ENCODE measurements at regions not wholly inside any gene's neighbourhood (a gene's known extent, or its start where the extent isn't known, plus 50 kb on each side); places are given as distances from the start of the nearest gene placed in this dataset.
"Not testable (repeated sequence)": the region's sequence is repeated elsewhere in the genome, so short reads cannot be mapped to it uniquely, and the experiment has no call there.

GRCh38 chr15:79161837-79162508, 71.4 kb upstream of the RASGRF1 start:
- no peak overlapping the region for H3K27ac ChIP-seq
- no peak for DNase-seq (ENCODE audit: low read depth, low spot score)

GRCh38 chr15:79160211-79160610, 69.6 kb upstream of the RASGRF1 start:
- no peak for DNase-seq (ENCODE audit: low read depth, low spot score)
- no peak overlapping the region for H3K27ac ChIP-seq

- no peak overlapping the region for H3K27ac ChIP-seq
- DNase-seq (ENCODE audit: low read depth, low spot score): no peak
Observed at GRCh38 chr15:79157631-79158592, 67.3 kb upstream of the RASGRF1 start.

- no peak overlapping the region for H3K27ac ChIP-seq
- no peak for DNase-seq (ENCODE audit: low read depth, low spot score)
Observed at GRCh38 chr15:79156704-79157375, 66.3 kb upstream of the RASGRF1 start.

GRCh38 chr15:79154483-79155135, 64.0 kb upstream of the RASGRF1 start:
- no peak overlapping the region for H3K27ac ChIP-seq
- no peak for DNase-seq (ENCODE audit: low read depth, low spot score)

- not testable (repeated sequence) for DNase-seq (ENCODE audit: low read depth, low spot score); H3K27ac ChIP-seq
Observed at GRCh38 chr15:79144290-79144689, 53.7 kb upstream of the RASGRF1 start.

- H3K27ac ChIP-seq: no peak overlapping the region
- DNase-seq (ENCODE audit: low read depth, low spot score): no peak
Observed at GRCh38 chr15:79140846-79141570, 50.4 kb upstream of the RASGRF1 start.

All from epithelial cell of prostate (primary cell).